ENCODE measurements at regions not wholly inside any gene's neighbourhood (a gene's known extent, or its start where the extent isn't known, plus 50 kb on each side); places are given as distances from the start of the nearest gene placed in this dataset.
"Not testable (repeated sequence)": the region's sequence is repeated elsewhere in the genome, so short reads cannot be mapped to it uniquely, and the experiment has no call there.

- Histone ChIP-seq H3K27me3 (ENCODE audit: control insufficient read depth, insufficient read depth, low read length) (no peaks in the 10 kb centered on the region), H3K4me3 (ENCODE audit: low read depth, low read length) (no peak overlapping the region), H3K36me3 (ENCODE audit: control insufficient read depth, insufficient read depth, low read length) (no peaks in the 10 kb centered on the region)
- CTCF ChIA-PET = interaction anchor here (4.4 kb wide), 1 partner anchor 11 kb away, joined by 16 read pairs; no protein-coding TSS in a partner anchor
- POLR2A ChIA-PET = no interaction called here
- DNase-seq (ENCODE audit: low read depth) = no peak
- TF ChIP-seq, protein P1, sequence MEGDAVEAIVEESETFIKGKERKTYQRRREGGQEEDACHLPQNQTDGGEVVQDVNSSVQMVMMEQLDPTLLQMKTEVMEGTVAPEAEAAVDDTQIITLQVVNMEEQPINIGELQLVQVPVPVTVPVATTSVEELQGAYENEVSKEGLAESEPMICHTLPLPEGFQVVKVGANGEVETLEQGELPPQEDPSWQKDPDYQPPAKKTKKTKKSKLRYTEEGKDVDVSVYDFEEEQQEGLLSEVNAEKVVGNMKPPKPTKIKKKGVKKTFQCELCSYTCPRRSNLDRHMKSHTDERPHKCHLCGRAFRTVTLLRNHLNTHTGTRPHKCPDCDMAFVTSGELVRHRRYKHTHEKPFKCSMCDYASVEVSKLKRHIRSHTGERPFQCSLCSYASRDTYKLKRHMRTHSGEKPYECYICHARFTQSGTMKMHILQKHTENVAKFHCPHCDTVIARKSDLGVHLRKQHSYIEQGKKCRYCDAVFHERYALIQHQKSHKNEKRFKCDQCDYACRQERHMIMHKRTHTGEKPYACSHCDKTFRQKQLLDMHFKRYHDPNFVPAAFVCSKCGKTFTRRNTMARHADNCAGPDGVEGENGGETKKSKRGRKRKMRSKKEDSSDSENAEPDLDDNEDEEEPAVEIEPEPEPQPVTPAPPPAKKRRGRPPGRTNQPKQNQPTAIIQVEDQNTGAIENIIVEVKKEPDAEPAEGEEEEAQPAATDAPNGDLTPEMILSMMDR (IDR thresholded peaks at IDR 0.05; ENCODE audit: insufficient read depth, low read depth, low read length) = no peak
These were observed 217.5 kb downstream of the WNT5A start for GRCh38 chr3:55269636-55270035.

DNA sequence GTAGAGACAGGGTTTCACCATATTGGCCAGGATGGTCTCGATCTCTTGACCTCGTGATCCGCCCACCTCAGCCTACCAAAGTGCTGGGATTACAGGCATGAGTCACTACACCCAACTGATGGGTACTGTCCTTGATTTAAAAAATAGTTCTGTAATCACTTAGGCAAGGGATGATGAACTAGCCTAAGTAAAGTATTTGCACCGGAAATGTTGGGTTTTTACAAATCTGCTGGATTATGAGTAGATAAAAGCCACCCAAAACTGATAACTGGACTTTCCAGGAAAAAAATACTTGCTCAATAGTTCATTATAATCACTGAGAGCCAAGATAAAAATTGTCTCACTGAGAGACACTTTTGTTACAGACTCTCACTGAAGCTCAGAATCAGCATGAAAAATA is 218.0 kb downstream of the WNT5A start:
- DNase-seq (ENCODE audit: low read depth) = no peak
- Histone ChIP-seq H3K4me3 (ENCODE audit: low read depth, low read length) (no peak overlapping the region), H3K36me3 (ENCODE audit: control insufficient read depth, insufficient read depth, low read length) (no peaks in the 10 kb centered on the region), H3K27me3 (ENCODE audit: control insufficient read depth, insufficient read depth, low read length) (no peaks in the 10 kb centered on the region)
- CTCF ChIA-PET = interaction anchor here (4.4 kb wide), 1 partner anchor 12 kb away, joined by 16 read pairs; no protein-coding TSS in a partner anchor
- POLR2A ChIA-PET = no interaction called here
- TF ChIP-seq, protein P1 (IDR thresholded peaks at IDR 0.05; ENCODE audit: insufficient read depth, low read depth, low read length) = no peak

- Histone ChIP-seq H3K27me3 (ENCODE audit: control insufficient read depth, insufficient read depth, low read length) (no peaks in the 10 kb centered on the region), H3K4me3 (ENCODE audit: low read depth, low read length) (no peak overlapping the region), H3K36me3 (ENCODE audit: control insufficient read depth, insufficient read depth, low read length) (no peaks in the 10 kb centered on the region)
- DNase-seq (ENCODE audit: low read depth) = peak; percentile 39
- ChIA-PET CTCF (no interaction called here), POLR2A (interaction anchor here (1.0 kb wide), 1 partner anchor 18 kb away, joined by 5 read pairs; no protein-coding TSS in a partner anchor)
- TF ChIP-seq, protein P1 (IDR thresholded peaks at IDR 0.05; ENCODE audit: insufficient read depth, low read depth, low read length) = no peak
These were observed 219.7 kb downstream of the WNT5A start for GRCh38 chr3:55267206-55267930.

DNA sequence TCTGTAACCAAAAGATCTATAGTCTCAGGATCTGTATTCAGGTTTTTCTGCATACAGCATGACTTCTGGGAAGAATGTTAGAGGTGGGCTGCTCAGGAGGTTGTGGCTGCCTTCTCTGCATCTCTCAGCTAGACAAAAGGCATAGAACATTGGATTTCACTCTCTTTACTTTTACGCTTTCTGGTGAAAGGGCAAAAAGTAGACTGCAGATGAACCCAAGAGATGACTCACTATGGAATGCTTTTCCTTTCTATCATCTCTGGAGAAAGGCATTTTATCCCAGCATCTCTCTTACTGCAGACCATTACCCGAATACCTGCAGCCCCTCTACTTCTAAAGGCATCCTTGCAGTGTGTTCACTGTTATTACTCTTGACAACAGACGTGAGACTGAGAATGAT is 222.2 kb downstream of the WNT5A start:
- Histone ChIP-seq H3K27me3 (ENCODE audit: control insufficient read depth, insufficient read depth, low read length) (no peaks in the 10 kb centered on the region), H3K4me3 (ENCODE audit: low read depth, low read length) (no peak overlapping the region), H3K36me3 (ENCODE audit: control insufficient read depth, insufficient read depth, low read length) (no peaks in the 10 kb centered on the region)
- ChIA-PET CTCF (no interaction called here), POLR2A (no interaction called here)
- DNase-seq (ENCODE audit: low read depth) = no peak
- TF ChIP-seq, protein P1 (IDR thresholded peaks at IDR 0.05; ENCODE audit: insufficient read depth, low read depth, low read length) = no peak

DNA sequence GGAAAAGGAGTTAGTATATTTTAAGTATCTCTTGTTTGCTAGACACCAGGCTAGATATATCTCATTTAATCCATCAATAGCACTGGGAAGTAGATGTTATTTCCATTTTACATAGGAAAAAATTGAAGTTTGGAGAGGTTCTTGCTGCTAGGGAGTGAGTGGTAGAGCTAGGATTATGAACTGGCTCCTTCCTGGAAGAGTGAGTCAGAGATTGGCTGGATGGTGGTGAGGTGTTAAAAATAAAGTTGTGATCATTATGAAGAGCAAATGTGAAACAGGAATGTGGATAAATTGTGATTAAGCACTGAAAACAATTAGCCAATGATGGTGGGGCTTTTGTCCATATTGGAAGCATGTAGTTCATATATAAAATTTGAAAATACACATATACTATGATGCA is 234.2 kb downstream of the WNT5A start:
- Histone ChIP-seq H3K27me3 (ENCODE audit: control insufficient read depth, insufficient read depth, low read length) (no peaks in the 10 kb centered on the region), H3K4me3 (ENCODE audit: low read depth, low read length) (no peak overlapping the region), H3K36me3 (ENCODE audit: control insufficient read depth, insufficient read depth, low read length) (no peaks in the 10 kb centered on the region)
- TF ChIP-seq, protein P1 (IDR thresholded peaks at IDR 0.05; ENCODE audit: insufficient read depth, low read depth, low read length) = no peak
- ChIA-PET POLR2A (no interaction called here), CTCF (no interaction called here)
- DNase-seq (ENCODE audit: low read depth) = no peak

- H3K27me3 ChIP-seq (ENCODE audit: control insufficient read depth, insufficient read depth, low read length); H3K4me3 ChIP-seq (ENCODE audit: low read depth, low read length); H3K36me3 ChIP-seq (ENCODE audit: control insufficient read depth, insufficient read depth, low read length); DNase-seq (ENCODE audit: low read depth); CTCF ChIA-PET; POLR2A ChIA-PET: not testable (repeated sequence)
These were observed 237.9 kb downstream of the WNT5A start for GRCh38 chr3:55249156-55249555.

Measured in BJ (cell line).